ENCODE measurements at regions not wholly inside any gene's neighbourhood (a gene's known extent, or its start where the extent isn't known, plus 50 kb on each side); places are given as distances from the start of the nearest gene placed in this dataset.
A peak's percentile ranks its signal among the peaks of the same experiment; 100 is the strongest.

DNA sequence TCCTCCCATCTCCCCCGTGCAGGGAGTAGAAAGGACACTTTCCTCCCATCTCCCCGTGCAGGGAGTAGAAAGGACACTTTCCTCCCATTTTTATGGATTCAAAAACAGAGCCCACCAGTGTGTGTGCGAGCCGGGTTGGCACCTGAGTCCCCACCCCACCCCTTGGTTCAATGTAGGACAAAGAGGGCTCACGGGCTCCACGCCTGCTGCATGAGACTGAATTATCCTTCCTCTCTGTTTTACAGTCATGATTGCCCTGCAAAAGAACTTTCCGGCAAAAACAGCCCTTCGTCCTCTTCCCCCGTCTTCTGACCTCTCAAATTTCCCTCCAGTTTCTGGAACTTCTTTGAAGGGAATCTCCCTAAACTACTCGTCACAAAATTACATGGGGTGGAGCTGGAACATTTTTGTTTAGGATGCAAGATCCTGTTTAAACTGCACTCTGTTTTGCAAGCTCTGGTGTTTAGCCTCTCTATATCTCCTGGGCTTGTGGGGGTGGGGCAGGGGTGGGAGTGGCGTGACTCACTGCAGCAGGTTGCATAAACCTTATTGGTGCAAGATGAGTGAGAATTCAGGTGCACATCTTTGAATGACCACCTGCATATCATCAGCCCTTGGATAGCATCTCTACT, 99.8 kb downstream of the PSMG1 start:
- Histone ChIP-seq H2BK15ac (ENCODE audit: low read depth, low read length) (no peak overlapping the region), H2AK5ac (ENCODE audit: low read depth, low read length) (no peak overlapping the region), H3K9ac (ENCODE audit: low read depth, low read length) (no peak overlapping the region), H3K4me3 (ENCODE audit: insufficient read depth, low read depth, low read length) (no peak overlapping the region), H3K27ac (ENCODE audit: insufficient read depth, low read length) (no peak overlapping the region), H3K14ac (replicated peaks; ENCODE audit: low read depth, low read length) (no peak overlapping the region), H3K18ac (ENCODE audit: low read depth, low read length) (no peak overlapping the region), H2AFZ (replicated peaks; ENCODE audit: low read length, poor library complexity) (no peak overlapping the region), H4K5ac (ENCODE audit: low read depth, low read length) (no peak overlapping the region), H2BK5ac (ENCODE audit: low read depth, low read length, poor library complexity, severe bottlenecking) (no peak overlapping the region), H3K56ac (ENCODE audit: extremely low read depth, insufficient read depth, low read length) (no peak overlapping the region), H3K4me2 (ENCODE audit: low read depth, low read length) (no peak overlapping the region), H4K20me1 (ENCODE audit: insufficient read depth, low read length) (no peaks in the 10 kb centered on the region), H4K91ac (ENCODE audit: insufficient read depth, low read depth, low read length) (peak overlapping the region; percentile 32; the same call in 1 of the 2 replicates), H3K9me1 (ENCODE audit: insufficient read depth, low read length) (no peaks in the 10 kb centered on the region), H3K4me1 (ENCODE audit: control insufficient read depth, insufficient read depth, low read length) (peaks cover 2% of the 10 kb centered on the region; the same call in 1 of the 2 replicates), H4K8ac (ENCODE audit: low read depth in 2 of 2, low read length in 2 of 2) (no peak overlapping the region), H3K4ac (ENCODE audit: low read depth, low read length) (0 out of 2 replicates have a peak overlapping the region, but pooled peaks have one; percentile 8), H2BK120ac (ENCODE audit: low read depth, low read length) (peak overlapping the region; percentile 18; the same call in 1 of the 2 replicates), H3K79me1 (ENCODE audit: low read depth in 1 of 2, low read length in 2 of 2) (no peaks in the 10 kb centered on the region), H2BK20ac (ENCODE audit: low read depth, low read length) (no peak overlapping the region), H3K9me3 (ENCODE audit: control insufficient read depth, insufficient read depth, low read length) (no peaks in the 10 kb centered on the region), H3K27me3 (ENCODE audit: control insufficient read depth, insufficient read depth, low read length) (peaks cover 2% of the 10 kb centered on the region; the same call in 1 of the 2 replicates), H2AK9ac (replicated peaks; ENCODE audit: low read depth, low read length, poor library complexity) (no peak overlapping the region), H3K36me3 (ENCODE audit: control insufficient read depth, insufficient read depth, low read length) (no peaks in the 10 kb centered on the region), H3K23ac (ENCODE audit: low read depth, low read length) (no peak overlapping the region)
- ChIA-PET POLR2A (ENCODE audit: unreplicated experiment) (no interaction called here), CTCF (no interaction called here)
- TF ChIP-seq, protein P1, sequence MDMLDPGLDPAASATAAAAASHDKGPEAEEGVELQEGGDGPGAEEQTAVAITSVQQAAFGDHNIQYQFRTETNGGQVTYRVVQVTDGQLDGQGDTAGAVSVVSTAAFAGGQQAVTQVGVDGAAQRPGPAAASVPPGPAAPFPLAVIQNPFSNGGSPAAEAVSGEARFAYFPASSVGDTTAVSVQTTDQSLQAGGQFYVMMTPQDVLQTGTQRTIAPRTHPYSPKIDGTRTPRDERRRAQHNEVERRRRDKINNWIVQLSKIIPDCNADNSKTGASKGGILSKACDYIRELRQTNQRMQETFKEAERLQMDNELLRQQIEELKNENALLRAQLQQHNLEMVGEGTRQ (IDR thresholded peaks at IDR 0.05; ENCODE audit: low read depth, low read length): no peak
- TF ChIP-seq RCOR1 (IDR thresholded peaks at IDR 0.05; ENCODE audit: insufficient replicate concordance, low read length): no peak
- no peak for TF ChIP-seq CHD1 (IDR thresholded peaks at IDR 0.05; ENCODE audit: low read depth, low read length)
- TF ChIP-seq, protein P2, sequence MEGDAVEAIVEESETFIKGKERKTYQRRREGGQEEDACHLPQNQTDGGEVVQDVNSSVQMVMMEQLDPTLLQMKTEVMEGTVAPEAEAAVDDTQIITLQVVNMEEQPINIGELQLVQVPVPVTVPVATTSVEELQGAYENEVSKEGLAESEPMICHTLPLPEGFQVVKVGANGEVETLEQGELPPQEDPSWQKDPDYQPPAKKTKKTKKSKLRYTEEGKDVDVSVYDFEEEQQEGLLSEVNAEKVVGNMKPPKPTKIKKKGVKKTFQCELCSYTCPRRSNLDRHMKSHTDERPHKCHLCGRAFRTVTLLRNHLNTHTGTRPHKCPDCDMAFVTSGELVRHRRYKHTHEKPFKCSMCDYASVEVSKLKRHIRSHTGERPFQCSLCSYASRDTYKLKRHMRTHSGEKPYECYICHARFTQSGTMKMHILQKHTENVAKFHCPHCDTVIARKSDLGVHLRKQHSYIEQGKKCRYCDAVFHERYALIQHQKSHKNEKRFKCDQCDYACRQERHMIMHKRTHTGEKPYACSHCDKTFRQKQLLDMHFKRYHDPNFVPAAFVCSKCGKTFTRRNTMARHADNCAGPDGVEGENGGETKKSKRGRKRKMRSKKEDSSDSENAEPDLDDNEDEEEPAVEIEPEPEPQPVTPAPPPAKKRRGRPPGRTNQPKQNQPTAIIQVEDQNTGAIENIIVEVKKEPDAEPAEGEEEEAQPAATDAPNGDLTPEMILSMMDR (conservative IDR thresholded peaks at IDR 0.05; ENCODE audit: low read depth, low read length): no peak
- 0 out of 2 replicates have a peak, but pooled peaks have one; percentile 42 for ATAC-seq (ENCODE audit: low read depth)
- in situ Hi-C loops (cut with MboI; ENCODE audit: low sequenced_read_pairs): no loop called here
- DNase-seq: no peak
- no CpG with 5 or more reads among the region's 11 CpGs for WGBS, 2 experiments (ENCODE audit: extremely low coverage in 2 of 2, insufficient read length in 1 of 2)
- intact Hi-C loops (cut with micrococcal nuclease): no loop called here
- dilution Hi-C loops (cut with HindIII; ENCODE audit: low sequenced_read_pairs, unreplicated experiment): no loop called here
- no TSS peak for BruUV-seq (replicated peaks)
